ENCODE measurements at regions not wholly inside any gene's neighbourhood (a gene's known extent, or its start where the extent isn't known, plus 50 kb on each side); places are given as distances from the start of the nearest gene placed in this dataset.
A peak's percentile ranks its signal among the peaks of the same experiment; 100 is the strongest.
"Not testable (repeated sequence)": the region's sequence is repeated elsewhere in the genome, so short reads cannot be mapped to it uniquely, and the experiment has no call there.

DNA sequence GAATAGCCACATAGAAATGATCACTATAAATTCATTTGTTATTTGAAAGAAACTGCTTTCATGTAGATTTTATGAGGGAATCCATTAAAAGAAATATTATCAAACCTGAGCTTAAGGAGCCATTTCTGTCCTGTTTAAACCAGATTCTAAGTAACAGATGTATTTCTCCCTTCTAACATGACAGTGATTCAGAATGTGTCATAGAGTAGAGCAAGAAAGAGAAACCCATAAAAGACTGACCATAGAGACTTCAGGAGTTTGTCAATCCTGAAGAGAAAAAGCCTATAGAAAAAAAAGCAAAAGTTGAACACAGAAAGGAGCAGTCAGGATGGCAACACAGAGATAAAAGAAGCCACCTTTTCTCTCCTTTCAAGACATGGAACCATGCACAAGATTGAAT, 390.6 kb downstream of the PRIM2 start:
- H3K9me3 Mint-ChIP-seq; H3K36me3 Mint-ChIP-seq (ENCODE audit: low read depth); H3K27ac Mint-ChIP-seq; ATAC-seq; H3K4me1 Mint-ChIP-seq; DNase-seq; H3K27me3 Mint-ChIP-seq; H3K4me3 Mint-ChIP-seq: not testable (repeated sequence)

GRCh38 chr6:57722546-57722945, 405.1 kb downstream of the PRIM2 start:
- not testable (repeated sequence) for H3K36me3 Mint-ChIP-seq (ENCODE audit: low read depth); H3K4me3 Mint-ChIP-seq; H3K27me3 Mint-ChIP-seq; ATAC-seq; H3K27ac Mint-ChIP-seq; DNase-seq; H3K4me1 Mint-ChIP-seq; H3K9me3 Mint-ChIP-seq

DNA sequence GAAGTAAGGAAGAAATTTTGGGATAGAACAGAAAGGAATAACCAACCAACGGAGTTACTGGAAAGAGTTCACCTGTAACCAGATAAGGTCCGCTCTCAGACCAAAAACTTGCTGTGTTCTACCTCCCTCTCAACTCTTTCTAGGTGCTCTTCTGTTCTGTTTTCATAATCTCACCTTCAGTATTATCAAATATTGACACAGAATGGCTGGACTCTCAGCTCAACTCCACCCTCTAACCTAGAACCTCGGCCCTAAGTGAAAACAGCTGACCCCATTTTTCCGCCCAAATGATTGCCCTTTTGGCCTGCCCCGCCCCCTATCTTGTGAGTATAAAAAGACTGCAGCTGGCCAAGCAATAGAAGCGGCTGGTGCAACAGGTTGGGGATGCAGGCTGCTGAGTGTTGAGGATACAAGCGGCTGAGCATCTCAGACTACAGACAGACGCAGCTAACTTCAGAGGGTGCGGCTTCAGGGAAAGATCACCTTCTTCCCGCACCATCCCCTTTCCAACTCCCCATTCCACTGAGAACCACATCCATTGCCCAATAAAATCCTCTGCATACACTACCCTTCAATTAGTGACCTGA, 406.5 kb downstream of the PRIM2 start:
- not testable (repeated sequence) for H3K27me3 Mint-ChIP-seq; H3K4me1 Mint-ChIP-seq; H3K4me3 Mint-ChIP-seq; H3K27ac Mint-ChIP-seq; ATAC-seq; H3K9me3 Mint-ChIP-seq; DNase-seq; H3K36me3 Mint-ChIP-seq (ENCODE audit: low read depth)

DNA sequence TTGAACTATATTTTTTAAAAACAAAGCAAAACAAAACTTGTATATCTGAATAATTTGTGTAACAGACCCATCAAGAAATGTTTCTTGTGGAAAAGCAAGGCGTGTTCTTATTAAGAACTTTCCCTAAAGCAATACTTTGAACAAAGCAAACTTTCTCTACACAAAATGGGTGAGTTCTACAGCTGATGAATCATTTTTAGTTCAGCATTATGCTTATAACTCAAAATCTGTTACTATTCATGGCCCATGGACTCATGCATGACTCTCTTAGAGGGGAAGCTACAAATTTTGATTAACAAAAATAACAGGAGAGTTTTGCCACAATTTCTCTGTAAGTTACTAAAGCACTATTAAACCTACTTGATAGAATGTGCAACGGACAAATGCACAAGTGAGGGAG, 412.0 kb downstream of the PRIM2 start:
- DNase-seq; H3K4me1 Mint-ChIP-seq; H3K9me3 Mint-ChIP-seq; H3K36me3 Mint-ChIP-seq (ENCODE audit: low read depth); ATAC-seq; H3K27ac Mint-ChIP-seq; H3K4me3 Mint-ChIP-seq; H3K27me3 Mint-ChIP-seq: not testable (repeated sequence)

- ATAC-seq; H3K4me1 Mint-ChIP-seq; H3K36me3 Mint-ChIP-seq (ENCODE audit: low read depth); H3K9me3 Mint-ChIP-seq; H3K4me3 Mint-ChIP-seq; H3K27me3 Mint-ChIP-seq; DNase-seq; H3K27ac Mint-ChIP-seq: not testable (repeated sequence)
Observed at GRCh38 chr6:57730726-57731125, 413.3 kb downstream of the PRIM2 start.

- not testable (repeated sequence) for H3K36me3 Mint-ChIP-seq (ENCODE audit: low read depth); ATAC-seq; H3K9me3 Mint-ChIP-seq; DNase-seq; H3K27me3 Mint-ChIP-seq; H3K4me1 Mint-ChIP-seq; H3K4me3 Mint-ChIP-seq; H3K27ac Mint-ChIP-seq
Observed at GRCh38 chr6:57747716-57748115, 430.3 kb downstream of the PRIM2 start.

- H3K27ac Mint-ChIP-seq, DNase-seq: not testable (repeated sequence)
Observed at GRCh38 chr6:57759850-57760249, 442.4 kb downstream of the PRIM2 start.

DNA sequence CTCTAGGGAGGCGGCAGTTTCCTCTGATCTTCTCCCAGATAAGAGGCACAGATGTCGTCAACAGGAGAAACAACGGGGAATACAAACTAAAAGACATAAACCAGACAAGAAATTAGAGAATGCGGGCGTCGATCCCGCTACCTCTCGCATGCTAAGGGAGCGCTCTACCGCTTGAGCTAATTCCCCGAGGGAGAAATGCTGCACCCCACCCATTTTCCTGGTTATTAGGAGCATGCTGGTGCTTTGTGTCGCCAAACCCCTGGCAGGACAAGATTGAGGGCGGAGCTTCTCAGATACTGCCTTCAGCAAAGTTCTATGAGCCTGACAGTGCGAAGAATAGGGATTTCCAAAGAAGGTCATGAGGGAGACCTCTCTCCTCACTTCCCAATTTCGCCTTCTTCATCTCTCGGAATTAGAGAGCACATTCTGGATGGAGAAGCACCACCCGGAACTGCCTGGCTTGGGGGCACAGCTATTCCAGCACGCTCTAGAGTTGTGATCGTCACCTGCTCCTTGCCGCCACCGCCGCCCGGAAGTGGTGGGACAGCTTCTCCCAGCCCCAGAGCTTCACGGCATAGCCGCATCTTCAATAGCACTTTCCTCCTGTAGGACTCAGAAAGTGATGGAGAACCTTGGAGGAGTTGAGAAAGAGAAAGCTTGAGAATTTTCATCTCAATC, 475.4 kb downstream of the PRIM2 start:
- not testable (repeated sequence) for H3K4me1 Mint-ChIP-seq; H3K36me3 Mint-ChIP-seq (ENCODE audit: low read depth); H3K4me3 Mint-ChIP-seq; H3K27ac Mint-ChIP-seq; DNase-seq; H3K9me3 Mint-ChIP-seq
- peak; percentile 33 for ATAC-seq
- peaks cover 41% of the 10 kb centered on the region for H3K27me3 Mint-ChIP-seq

More at GRCh38 chr6:57759850-57760249, 442.4 kb downstream of the PRIM2 start:
- H3K9me3 Mint-ChIP-seq; H3K36me3 Mint-ChIP-seq (ENCODE audit: low read depth); H3K4me3 Mint-ChIP-seq; H3K27me3 Mint-ChIP-seq; H3K4me1 Mint-ChIP-seq; ATAC-seq: not testable (repeated sequence)

DNA sequence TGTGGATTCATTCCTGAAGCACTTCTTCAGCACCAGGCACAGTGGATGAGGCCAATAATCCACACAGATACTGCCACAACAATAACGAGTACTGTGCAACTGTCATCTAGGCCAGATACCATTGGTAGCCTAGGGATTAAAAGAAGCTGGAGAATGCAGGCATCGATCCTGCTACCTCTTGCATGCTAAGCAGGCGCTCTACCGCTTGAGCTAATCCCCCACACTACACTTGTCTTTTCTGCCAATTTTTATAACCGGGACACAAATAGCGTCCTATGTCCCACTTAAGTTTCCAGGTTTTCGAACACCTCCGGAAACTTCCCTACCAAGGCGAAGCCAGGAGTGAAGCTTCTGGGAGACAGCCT, 475.9 kb downstream of the PRIM2 start:
- H3K27me3 Mint-ChIP-seq: peaks cover 41% of the 10 kb centered on the region
- H3K4me1 Mint-ChIP-seq; H3K4me3 Mint-ChIP-seq; DNase-seq; H3K27ac Mint-ChIP-seq; H3K36me3 Mint-ChIP-seq (ENCODE audit: low read depth); H3K9me3 Mint-ChIP-seq: not testable (repeated sequence)
- peak; percentile 24 for ATAC-seq

DNA sequence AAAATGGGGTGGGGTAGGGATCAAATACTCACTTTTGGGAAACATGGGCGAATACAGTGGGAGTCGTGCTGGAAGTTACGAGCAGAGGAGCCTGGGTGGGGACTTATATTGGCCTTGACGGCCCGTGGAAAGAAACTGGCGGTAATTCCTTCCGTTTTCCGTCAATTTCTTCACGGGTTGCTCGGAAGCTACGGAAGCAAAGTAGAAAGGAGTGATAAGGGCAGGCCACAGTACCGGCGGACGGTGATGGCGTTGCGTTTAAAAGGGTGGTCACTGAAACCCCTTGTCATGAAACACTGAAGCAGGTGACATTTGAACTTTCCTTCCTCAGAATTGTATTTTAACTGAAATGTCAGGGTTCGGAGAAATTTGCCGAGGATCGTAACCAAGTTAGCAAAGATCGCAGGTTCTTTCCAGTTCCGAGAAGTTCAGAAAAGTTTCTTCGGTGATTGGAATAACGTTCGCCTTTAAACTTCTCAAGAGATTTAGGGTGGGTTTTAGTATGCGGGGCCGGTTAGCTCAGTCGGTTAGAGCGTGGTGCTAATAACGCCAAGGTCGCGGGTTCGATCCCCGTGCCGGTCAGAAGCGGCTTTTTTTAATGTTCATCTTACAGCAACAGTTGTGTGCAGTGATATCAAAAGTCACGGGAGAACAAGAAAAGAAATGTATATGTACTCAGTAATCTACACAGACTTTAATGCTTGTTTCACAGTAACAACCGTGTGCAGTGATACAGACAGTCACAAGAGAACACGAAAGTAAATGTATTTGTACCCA, 482.5 kb downstream of the PRIM2 start:
- Mint-ChIP-seq H3K4me1 (peaks cover 10% of the 10 kb centered on the region), H3K4me3 (peak overlapping the region; percentile 59), H3K9me3 (peaks cover 15% of the 10 kb centered on the region), H3K27me3 (peaks cover 38% of the 10 kb centered on the region), H3K27ac (peak overlapping the region; percentile 80)
- ATAC-seq (peak; percentile 75), DNase-seq (peak; percentile 10)
- H3K36me3 Mint-ChIP-seq (ENCODE audit: low read depth): not testable (repeated sequence)

DNA sequence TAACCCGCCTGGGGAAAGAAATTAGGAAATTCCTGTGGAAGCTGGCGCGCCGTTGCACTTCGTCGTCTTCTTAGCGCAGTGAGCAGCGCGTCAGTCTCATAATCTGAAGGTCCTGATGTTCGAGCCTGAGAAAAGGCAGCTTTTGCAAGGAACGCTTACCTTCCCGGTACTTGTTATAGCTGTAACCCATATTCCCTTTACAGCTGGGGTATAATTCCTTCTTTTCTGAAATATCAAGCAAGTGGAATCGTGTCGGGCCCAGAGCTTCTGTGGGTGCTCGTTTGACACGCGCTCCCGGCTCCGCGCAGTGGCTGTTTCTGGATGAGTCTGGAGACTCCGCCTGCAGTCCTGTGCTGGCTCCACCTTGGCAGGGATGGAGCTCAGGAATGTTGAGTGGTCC, 491.2 kb downstream of the PRIM2 start:
- H3K36me3 Mint-ChIP-seq (ENCODE audit: low read depth); DNase-seq; H3K4me3 Mint-ChIP-seq; ATAC-seq; H3K27ac Mint-ChIP-seq; H3K4me1 Mint-ChIP-seq; H3K9me3 Mint-ChIP-seq: not testable (repeated sequence)
- H3K27me3 Mint-ChIP-seq: peaks cover 51% of the 10 kb centered on the region

DNA sequence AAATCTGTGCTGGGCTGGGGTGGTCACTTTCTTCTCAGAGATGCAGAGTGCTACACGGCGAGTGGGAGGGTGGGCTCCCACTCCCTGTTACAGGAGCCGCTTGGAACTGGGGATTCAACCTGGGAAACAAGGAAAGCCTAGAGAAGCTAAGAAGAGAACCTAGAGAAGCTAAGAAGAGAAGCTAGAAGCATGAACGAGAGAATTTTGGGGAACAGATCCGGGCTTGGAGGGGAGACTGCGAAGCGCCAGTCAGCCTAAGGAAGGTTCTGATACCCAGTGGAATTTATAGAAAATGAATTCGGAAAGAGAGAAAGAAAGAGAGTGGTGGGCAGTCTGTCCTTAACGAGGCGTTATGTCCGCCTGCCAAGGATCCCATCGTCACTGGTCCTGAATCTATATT, 492.0 kb downstream of the PRIM2 start:
- H3K9me3 Mint-ChIP-seq: not testable (repeated sequence)

DNA sequence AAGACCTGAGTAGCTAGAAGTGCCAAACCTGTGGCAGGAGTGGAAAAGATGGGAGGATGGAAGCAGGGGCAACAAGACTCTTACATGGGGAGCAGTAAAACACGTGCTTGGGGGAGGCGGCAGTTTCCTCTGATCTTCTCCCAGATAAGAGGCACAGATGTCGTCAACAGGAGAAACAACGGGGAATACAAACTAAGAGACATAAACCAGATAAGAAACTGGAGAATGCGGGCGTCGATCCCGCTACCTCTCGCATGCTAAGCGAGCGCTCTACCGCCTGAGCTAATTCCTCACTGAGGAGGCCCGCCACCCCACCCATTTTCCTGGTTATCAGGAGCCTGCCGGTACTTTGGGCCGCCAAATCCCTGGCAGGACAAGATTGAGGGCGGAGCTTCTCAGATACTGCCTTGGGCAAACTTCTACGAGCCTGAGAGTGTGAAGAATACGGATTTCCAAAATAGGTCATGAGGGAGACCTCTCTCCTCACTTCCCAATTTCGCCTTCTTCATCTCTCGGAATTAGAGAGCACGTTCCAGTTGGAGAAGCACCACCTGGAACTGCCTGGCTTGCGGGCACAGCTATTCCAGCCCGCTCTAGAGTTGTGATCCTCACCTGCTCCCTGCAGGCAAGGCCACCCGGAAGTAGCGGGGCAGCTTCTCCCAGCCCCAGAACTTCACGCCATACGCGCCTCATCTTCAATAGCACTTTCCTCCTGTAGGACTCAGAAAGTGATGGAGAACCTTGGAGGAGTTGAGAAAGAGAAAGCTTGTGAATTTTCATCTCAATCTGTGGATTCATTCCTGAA, 496.0 kb downstream of the PRIM2 start:
- not testable (repeated sequence) for H3K9me3 Mint-ChIP-seq, H3K4me3 Mint-ChIP-seq
- peaks cover 52% of the 10 kb centered on the region for H3K27me3 Mint-ChIP-seq

More for the DNA sequence above, 492.0 kb downstream of the PRIM2 start:
- ATAC-seq; H3K36me3 Mint-ChIP-seq (ENCODE audit: low read depth); H3K4me3 Mint-ChIP-seq; H3K4me1 Mint-ChIP-seq; H3K27ac Mint-ChIP-seq; DNase-seq: not testable (repeated sequence)
- peaks cover 55% of the 10 kb centered on the region for H3K27me3 Mint-ChIP-seq

GRCh38 chr6:57815826-57816225, 498.4 kb downstream of the PRIM2 start:
- H3K4me3 Mint-ChIP-seq; ATAC-seq; H3K9me3 Mint-ChIP-seq; H3K4me1 Mint-ChIP-seq; H3K36me3 Mint-ChIP-seq (ENCODE audit: low read depth); DNase-seq; H3K27ac Mint-ChIP-seq: not testable (repeated sequence)
- peaks cover 34% of the 10 kb centered on the region for H3K27me3 Mint-ChIP-seq

More for the DNA sequence above, 496.0 kb downstream of the PRIM2 start:
- not testable (repeated sequence) for DNase-seq; H3K36me3 Mint-ChIP-seq (ENCODE audit: low read depth); H3K27ac Mint-ChIP-seq; ATAC-seq; H3K4me1 Mint-ChIP-seq

Measured in activated naive CD8-positive, alpha-beta T cell treated with anti-CD3 and anti-CD28 coated beads, Interleukin-2, amount 50 U/mL, for 24 hours (primary cell).